Fibroblast of mammary gland (primary cell): ENCODE measurements at regions not wholly inside any gene's neighbourhood (a gene's known extent, or its start where the extent isn't known, plus 50 kb on each side); places are given as distances from the start of the nearest gene placed in this dataset.

Source experiments
- DNase-seq: peaks from one replicate; pipeline ENCODE4 v3.0.0-alpha.2; 2010; ENCODE audit warnings: low read depth
- H3K4me3 ChIP-seq: 2 replicates; pipeline ENCODE4 v1.5.1; 2011; ENCODE audit warnings: low read depth, mild to moderate bottlenecking, low read length, moderate library complexity; ENCODE audit not compliant: control insufficient read depth
- TF ChIP-seq, protein P1 (sequence below): conservative IDR thresholded peaks from 2 replicates; pipeline ENCODE4 v1.5.1; 2011; ENCODE audit warnings: low read depth, low read length, inconsistent platforms; ENCODE audit not compliant: control insufficient read depth, insufficient read depth

DNA sequence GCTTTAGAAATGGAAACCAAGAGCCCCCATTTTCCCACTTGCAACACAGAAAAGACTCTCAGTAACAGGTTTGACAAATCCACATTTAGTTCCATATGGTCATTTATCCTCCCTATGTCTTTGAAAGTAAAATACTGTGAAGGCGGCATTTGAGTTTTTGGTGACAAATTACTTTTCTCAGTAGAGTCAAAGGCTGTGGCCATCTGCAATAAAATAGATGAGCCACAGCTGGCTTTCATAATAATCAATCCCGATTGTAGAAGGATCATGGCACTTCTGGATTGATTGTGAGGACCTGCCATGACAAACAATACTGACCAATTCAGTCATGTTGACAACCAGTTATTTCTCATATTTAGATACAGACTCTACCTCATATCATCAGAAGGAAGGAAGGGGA, 512.0 kb upstream of the ADGRL2 start:
- TF ChIP-seq, protein P1, sequence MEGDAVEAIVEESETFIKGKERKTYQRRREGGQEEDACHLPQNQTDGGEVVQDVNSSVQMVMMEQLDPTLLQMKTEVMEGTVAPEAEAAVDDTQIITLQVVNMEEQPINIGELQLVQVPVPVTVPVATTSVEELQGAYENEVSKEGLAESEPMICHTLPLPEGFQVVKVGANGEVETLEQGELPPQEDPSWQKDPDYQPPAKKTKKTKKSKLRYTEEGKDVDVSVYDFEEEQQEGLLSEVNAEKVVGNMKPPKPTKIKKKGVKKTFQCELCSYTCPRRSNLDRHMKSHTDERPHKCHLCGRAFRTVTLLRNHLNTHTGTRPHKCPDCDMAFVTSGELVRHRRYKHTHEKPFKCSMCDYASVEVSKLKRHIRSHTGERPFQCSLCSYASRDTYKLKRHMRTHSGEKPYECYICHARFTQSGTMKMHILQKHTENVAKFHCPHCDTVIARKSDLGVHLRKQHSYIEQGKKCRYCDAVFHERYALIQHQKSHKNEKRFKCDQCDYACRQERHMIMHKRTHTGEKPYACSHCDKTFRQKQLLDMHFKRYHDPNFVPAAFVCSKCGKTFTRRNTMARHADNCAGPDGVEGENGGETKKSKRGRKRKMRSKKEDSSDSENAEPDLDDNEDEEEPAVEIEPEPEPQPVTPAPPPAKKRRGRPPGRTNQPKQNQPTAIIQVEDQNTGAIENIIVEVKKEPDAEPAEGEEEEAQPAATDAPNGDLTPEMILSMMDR: no peak
- no peak overlapping the region for H3K4me3 ChIP-seq
- DNase-seq: no peak

DNA sequence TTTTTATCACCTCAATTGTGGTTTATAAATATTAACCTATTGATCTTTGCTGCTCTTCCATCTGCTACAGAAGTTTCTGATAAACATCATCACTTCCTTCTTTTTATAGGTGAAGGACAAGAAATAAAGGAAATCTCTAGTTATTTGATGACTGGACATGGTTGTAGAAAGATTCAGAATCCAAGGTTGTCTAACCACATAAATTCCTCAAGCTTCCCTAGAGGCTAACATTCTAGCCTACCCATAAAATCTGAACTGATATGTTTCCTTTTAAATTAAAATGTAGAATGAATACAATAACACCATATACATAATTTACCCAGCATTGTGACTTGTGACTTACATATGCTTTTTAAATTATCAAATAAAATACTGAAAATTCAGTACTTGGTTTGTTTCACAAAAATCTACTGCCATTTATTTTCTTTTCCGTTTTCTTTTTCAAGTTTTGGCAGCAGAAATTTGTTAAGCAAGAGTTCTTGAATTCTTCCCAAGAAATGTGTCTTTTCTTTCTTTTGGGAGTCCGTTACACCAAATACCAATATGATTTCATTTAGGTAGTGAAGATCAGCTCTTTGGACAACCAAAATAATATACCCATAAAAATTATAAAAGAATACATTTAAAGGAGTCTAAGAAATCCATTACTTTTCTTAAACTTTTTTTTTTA, 513.2 kb upstream of the ADGRL2 start:
- no peak overlapping the region for H3K4me3 ChIP-seq
- DNase-seq: peak; percentile 6
- TF ChIP-seq, protein P1: no peak

DNA sequence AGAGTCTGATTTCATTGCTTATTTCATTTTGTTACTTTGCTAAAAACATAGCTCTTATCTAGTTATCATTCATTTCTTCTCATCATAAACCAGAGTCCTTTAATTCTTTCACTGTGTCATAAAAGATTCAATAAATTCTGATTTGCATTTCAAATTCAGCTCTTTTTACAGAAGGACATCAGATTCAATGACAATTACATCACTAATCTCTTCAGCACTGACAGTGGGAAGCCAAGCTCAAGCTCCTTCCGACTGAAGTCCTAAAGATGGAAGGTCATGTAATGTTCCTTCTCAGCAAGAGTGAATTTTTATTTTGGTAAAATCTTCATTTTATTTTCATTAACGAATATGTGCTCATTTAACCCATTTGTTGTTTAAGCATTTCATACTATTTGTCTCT, 530.7 kb upstream of the ADGRL2 start:
- H3K4me3 ChIP-seq: no peak overlapping the region
- TF ChIP-seq, protein P1: no peak

DNA sequence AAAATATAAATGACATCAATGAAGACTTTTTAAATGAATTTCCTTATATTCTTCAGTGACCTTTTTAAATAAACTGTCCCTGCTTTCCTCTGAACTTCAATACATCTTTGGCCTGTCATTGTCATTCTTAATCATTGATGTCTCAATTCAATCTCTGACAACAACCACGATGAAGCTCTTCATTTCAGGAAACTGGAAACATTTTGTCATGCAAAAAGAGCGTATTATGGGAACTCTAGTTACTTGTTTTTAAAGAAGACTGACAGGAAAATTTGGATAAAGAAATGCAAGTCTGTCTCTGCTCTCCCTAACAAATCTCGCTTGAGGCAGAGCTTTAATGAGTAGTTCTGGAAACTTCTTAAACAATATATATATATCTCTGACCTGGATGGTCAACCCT, 535.8 kb upstream of the ADGRL2 start:
- TF ChIP-seq, protein P1: no peak
- no peak overlapping the region for H3K4me3 ChIP-seq
- no peak for DNase-seq

More for the DNA sequence above, 530.7 kb upstream of the ADGRL2 start:
- DNase-seq: no peak

DNA sequence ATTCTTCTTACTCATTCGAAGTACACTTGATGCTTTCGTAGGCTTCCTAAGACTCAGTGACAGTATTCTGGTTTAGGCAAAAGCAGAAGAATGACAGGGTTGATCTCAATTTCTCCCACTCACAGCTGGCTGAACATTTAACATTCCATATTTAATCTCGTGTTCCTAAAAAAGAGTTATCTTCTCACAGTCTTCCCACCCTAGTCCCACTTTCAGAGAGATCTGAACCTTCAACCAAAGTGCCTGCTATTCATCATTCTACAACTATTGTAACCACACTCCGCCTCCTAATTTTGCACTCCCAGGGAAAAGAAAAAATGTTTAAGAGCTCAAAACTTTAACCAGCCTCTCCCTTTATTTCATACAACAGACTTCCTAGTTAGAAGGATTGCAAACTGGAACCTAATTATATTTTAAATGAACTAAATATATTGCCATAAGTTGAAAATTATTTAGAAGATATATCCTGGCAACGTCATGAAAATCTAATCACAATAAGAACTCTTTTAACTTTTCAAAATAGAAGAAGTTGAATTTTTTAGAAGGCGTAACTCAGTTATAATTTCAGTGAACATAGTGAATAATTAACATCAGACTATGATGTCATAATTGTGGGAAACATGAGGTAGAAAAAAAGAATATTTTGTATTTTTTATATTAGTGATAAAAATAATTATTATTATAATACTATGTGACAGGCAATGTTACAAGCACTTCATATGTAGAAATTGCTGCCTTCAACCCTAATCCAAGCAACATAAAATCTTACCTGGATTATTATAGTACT, 540.9 kb upstream of the ADGRL2 start:
- TF ChIP-seq, protein P1: no peak

DNA sequence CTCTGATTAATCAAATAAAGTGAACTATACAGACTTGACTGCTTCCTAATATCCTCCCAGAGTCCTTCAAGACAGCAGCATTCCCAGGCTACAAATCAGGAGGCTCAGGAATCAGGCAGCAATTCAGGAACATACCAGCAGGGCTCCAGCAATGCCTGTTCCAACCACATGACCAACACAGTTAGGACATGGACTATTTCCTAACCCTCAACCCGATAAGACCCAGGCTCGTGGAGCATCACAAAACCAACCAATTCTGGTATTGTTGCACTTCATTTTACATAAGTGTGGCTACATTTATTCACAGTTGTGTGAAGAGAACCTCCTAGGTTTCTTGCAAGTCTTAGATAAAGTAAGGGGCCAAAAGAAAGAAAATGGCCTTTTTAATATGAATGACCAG, 546.2 kb upstream of the ADGRL2 start:
- TF ChIP-seq, protein P1: peak; percentile 28
- peak; percentile 12 for DNase-seq
- H3K4me3 ChIP-seq: no peak overlapping the region

More for the DNA sequence above, 540.9 kb upstream of the ADGRL2 start:
- DNase-seq: no peak
- no peak overlapping the region for H3K4me3 ChIP-seq
